ENCODE measurements at regions not wholly inside any gene's neighbourhood (a gene's known extent, or its start where the extent isn't known, plus 50 kb on each side); places are given as distances from the start of the nearest gene placed in this dataset.

DNA sequence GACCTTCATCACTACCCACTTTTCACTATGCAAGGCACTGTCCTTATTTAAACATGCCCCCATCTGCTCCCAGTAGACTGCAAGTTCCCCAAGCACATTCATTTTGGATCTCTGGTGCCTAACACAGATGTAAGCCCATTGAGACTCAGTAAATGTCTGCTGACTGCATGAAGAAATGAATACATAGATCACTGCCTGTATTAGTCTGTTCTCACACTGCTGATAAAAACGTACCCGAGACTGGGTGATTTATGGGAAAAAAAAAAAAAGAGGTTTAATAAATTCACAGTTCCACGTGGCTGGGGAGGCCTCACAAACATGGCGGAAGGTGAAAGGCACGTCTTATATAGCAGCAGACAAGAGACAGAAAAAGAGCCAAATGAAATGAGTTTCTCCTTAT lies 204.9 kb downstream of the ATG4C start:
- no peak for DNase-seq (ENCODE audit: low read depth)

DNA sequence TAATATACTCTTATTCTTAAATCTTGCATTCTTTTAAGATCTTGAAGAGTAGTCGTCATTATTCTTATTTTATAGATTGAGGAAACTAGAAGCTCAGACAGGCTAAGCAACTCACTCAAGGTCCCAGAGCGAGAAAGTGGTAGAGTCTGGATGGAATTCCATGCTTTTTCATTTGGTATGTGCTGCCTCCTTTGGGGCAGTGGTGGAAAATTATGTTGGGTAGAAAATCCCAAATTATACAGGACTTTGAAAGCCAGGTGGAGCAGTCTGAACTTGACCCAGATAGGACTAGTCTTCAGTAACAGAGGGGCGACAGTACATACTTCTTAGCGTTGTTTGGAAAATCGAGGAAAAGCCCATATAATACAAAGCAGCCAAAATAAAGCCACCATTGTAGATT lies 205.6 kb downstream of the ATG4C start:
- no peak for DNase-seq (ENCODE audit: low read depth)

DNA sequence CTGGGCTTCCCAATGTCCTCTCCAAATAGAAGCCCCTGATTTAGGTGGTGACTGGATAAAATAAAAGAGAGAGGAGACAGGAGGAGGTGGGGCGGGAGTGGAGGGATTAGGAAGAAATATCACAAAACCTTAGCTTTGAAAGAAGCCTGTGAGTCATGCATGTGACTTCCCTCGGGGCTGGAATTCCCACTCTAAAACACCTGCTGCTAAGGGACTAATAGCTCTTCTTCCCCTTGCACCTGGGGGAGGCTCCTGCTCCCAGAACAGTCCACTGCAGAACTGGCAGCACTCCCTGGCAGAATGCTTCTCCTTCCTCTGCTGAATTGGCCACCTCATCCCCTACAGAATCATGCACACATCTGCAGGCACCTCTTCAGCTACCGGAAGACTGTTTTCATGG lies 207.2 kb downstream of the ATG4C start:
- DNase-seq (ENCODE audit: low read depth): no peak

DNA sequence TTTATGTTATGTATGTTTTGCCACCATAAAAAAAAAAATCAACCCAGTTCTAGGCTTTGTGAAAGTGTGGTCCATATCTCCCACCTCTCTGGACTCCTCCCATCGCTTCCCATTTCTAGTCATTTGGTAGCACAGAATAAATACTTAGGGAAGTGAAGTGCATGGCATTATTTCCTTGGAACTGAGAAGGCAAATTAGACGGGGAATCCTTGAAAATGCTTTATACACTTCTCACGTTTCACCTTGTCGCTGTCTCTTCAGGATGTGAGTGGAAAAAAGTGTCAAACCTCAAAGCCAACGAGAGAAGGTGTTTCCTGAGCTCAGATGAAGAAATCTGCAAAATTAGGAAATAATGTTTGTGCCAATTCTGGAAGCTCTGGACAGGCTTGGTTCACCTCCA lies 209.9 kb downstream of the ATG4C start:
- no peak for DNase-seq (ENCODE audit: low read depth)

DNA sequence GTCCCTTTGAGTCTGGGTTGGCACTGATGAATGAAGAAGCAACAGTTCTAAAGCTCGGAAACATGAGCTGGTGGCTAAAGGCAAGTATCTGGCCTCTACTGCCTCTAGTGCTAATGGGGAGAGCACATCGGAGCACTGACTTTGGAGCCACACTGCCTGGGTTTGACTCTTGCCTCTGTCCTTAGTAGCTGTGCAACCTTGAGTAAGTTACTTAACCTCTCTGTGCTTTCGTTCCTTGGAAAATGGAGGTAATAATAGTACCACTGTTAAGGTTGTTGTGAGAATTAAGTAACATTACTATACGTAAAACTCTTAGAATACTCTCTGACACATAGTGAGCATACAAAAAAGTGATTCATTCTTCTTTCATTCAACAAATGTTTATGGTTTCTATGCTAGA lies 211.2 kb downstream of the ATG4C start:
- DNase-seq (ENCODE audit: low read depth): no peak

DNA sequence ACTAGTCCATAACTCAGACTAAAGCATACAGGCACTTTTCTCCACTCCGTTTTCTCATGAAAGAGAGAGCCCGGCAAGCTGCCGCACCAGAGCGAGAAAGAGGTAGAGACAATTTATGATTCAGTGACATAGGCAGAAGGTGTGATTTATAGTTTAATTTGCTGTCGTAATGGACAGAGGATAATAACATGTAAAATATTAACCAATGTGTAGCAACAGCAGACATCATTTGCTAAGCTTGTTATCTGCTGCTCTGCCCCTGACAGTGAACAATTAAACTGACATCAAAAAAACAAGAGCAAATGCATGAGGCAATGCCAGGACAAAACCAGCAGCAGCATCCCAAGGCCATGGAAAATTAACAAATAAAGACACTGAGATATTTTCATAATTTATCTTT lies 214.0 kb downstream of the ATG4C start:
- no peak for DNase-seq (ENCODE audit: low read depth)

DNA sequence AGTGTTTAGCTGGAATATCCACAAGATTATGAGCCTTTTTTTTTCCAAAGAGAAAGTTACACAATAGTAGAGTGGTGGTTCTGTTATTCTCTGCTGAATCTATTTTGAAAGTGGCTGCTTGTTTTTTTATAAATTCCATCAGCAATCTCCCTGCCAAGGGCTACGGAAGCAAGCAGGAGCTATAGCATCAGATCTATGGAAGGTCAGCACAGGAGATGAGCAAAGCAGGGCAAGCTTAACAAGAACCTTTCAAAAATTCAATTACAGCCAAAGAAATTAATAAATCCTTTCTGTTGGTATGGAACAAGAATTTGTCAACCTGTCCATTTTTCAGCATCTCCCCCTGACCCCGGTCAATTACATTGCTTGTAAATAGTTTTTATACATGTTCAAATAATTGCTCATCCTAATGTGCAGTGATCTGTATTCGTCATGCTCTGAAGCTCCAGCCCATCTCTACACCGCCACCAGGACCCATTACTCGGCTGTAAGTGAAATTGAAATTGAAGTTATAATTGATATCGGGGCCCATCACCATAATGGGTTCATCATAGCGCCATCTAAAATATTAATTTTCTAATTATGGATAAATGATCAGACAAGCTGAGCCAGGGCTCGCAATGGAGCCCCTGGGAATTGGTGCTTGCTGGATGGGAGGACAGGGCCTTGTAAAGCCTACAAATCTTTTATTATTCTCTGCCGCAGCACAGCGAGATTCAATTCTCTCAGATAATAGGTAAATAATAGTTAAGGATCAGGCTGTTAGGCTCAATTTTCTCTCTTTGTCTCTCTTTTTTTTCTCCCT lies 215.1 kb downstream of the ATG4C start:
- DNase-seq (ENCODE audit: low read depth): no peak

DNA sequence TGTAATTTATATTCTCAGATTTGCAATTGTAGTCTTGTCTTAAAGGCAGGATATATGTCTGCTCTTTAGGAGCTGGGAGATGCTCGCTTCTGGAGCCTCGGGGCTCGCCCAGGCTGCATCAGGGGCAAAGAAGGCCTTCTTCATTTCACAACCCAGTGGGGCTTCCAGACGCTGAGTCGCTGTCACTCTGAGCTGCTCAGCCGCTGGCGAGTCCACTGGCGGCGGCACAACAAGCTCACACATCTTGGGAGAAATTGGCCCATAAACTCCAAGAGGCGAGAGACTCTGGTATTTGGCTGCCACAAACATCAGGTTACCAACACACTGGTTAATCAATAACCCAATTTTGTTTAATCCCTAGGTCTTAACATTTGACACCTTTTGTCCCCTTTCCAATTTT lies 216.6 kb downstream of the ATG4C start:
- no peak for DNase-seq (ENCODE audit: low read depth)

DNA sequence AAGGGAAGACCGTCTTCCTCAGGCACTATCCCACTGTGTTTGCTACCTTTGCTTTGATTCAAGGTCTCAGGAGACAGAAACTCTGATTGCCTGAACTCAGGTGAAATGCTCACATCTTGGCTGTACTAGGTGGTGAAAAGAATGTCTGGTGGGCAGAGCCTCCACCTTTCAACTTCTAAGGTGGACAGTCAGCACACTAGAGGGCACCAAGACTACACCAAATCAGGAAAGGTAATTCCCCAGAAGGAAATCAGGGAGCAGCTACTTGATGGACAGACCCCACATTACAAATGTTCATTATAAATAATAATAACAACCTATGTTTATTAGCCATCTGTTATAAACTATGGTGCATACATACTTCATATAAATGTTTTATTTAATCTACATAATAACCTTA lies 220.9 kb downstream of the ATG4C start:
- no peak for DNase-seq (ENCODE audit: low read depth)

DNA sequence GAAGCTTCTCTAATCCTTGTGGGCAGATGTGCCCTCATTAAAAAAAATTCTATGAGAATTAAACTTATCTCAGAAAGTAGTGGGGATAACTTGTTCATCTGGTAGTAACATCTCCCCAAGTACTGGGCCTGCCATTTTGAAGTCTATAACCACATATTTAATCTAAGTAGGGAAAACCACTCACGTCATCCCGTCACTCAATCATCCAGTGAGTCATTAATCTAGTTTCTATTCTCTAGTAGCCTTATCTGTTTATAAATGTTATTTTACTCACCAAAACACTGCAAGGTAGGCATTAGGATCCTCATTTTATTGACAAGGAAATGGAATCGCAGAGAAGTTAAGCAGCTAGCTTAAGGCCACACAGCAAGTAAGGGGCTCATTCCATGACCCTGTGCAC lies 221.9 kb downstream of the ATG4C start:
- DNase-seq (ENCODE audit: low read depth): no peak

DNA sequence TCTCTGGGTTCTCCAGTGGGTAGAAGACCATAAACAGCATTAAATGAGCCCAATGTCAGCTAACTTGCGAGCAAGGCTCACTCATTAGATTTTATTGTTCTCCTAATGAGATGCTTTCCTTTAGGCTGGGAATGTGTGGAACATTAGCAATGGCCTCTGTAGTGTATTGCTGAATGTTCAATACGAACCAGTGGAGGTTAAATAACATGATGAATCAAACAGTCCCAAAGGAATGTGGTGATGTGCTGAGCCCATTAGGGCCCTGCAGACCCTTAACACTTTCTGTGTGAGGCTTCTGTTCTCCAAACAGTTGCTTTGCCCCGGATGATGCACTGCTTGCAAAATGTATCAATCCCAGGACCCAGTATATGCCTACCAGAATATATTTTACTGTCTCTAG lies 225.5 kb downstream of the ATG4C start:
- no peak for DNase-seq (ENCODE audit: low read depth)

DNA sequence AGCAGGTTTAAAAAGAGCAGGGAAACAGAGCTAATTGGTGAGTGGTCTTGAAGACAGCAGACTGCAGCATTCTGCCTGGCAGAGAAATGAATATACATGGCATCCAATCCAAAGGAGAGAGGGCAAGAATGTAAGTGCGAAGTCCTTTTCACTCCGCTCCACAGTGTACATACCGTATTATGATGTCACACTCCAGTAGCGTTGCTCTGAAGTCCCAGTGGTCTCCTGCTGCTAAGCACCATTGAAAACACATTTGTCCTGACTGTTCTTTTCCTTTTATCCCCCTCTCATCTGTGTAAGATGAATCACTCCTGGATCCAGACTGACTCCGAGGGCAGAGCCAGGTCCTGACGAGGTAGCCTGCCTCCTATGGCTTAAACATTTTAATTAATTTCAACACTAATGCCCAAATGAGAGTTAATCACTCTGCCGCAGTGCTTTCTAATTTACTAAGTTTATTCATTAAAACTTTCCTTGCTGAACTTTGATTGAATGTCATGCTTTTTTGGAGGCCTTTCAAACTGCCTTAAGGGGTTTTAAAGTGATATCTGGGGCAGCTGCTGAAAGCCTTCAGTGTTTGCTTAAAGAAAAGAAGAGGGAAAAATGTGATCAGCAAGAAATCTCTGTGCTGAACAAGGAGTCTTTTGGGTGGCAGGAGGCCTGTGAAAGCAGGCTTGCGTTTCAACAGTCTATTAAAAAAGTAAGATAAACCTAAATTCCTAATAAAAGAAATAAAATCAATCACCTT lies 227.2 kb downstream of the ATG4C start:
- DNase-seq (ENCODE audit: low read depth): no peak

DNA sequence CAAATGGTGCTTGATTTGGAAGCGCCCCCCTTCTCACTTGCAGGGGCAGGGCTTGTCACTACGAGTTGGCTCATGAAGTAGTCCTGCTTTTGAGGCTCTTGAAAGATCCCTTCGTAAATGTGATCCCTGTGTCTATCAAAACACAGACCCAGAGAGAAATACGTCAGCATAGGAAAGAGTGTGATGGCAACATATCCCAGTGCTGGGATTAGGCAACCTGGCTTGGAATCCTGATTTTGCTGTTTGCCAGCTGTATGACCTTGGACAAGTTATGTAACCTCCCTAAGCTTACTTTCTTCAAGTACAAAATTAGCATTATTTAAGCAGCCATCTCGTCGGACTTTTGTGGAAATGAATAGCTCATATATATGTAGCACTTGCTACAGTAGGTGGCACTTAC lies 228.4 kb downstream of the ATG4C start:
- no peak for DNase-seq (ENCODE audit: low read depth)

DNA sequence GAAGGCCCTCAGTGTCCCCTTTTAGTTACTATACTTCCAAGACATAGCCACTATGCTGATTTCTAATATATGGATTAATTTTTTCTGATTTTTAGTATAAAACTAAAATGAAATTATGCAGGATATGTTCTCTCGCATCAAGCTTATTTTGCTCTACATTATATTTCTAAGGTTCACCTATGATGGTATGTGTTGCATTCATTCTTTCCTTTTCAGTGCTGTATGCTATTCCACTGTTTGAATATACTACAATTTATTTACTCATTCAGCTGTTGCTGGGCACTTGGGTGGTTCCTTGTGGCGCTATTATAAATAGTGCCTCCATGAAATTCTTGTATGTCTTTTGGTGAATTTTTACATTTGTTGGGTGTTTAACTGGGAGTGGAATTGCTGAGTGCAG lies 230.3 kb downstream of the ATG4C start:
- no peak for DNase-seq (ENCODE audit: low read depth)

DNA sequence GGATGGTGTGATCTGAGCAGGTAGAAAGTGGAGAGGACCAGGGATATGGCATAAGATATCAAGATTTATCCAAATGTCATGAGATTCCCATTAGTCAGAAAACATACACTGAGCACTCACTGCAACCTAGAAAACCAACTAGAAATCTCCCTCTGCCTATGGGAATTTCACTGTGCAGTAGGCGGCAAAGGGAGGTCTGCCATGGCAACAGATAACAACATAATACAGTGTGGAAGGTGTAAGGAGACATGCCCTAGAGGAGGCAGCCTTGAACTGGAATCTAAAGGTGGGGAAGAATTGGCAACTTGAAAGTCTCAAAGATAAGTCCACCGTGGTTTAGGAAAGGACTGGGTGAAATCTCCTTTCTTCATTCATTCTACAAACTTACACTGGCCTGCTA lies 238.4 kb downstream of the ATG4C start:
- no peak for DNase-seq (ENCODE audit: low read depth)

DNA sequence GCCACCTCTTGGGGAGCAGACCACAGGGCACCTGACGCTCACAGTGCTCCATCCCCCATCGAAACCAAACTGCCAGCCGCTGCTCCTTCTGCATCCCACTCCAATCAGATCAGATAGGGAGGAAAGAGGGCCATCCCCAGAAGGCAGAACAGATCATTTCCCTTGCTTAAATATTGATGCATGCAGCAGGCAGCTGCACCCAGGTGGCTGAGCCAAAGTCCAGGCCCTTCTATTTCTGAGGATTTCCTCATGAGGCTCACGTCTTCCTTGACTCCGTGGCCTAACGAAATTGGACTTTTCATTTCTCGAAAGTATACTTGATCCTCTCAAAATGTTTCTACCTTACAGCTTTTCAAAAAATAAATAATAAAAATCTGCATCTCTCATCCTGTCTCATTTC lies 239.2 kb downstream of the ATG4C start:
- no peak for DNase-seq (ENCODE audit: low read depth)

DNA sequence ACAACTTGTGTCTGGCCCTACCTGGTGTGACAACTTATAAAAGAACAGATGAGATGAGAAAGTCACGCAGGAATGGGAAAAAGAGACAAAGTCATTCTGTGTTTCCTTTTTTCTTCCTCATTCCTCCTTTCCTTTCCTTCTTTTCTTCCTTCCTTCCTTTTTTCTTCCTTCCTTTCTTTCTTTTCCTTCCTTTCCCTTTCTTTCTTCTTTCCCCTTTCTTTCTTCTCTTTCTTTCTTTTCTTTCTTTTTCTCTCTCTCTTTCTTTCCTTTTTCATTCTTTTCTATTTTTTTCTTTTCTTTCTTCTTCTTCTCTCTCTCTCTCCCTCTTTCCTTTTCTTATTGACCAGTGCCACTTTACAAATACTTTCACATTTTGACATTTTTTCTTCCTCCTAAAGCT lies 239.7 kb downstream of the ATG4C start:
- DNase-seq (ENCODE audit: low read depth): no peak

DNA sequence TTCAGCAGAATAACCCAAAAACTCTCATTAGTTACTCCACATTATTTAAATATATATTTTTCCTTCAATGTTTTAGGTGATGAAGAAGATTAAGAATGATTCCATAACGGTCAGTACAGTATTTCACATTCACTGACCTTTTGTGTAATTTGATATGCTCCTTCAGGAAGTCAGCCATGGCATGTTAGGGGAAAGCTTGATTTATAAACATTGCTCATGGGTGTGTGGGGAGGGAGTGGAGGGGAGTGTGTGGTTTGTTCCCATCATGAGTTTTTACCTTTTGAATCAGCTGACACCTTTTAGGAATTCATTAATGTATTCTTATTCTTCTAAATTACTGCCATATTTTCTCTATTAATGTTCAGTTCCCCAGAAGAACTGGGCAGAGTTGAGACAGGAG lies 240.2 kb downstream of the ATG4C start:
- no peak for DNase-seq (ENCODE audit: low read depth)

DNA sequence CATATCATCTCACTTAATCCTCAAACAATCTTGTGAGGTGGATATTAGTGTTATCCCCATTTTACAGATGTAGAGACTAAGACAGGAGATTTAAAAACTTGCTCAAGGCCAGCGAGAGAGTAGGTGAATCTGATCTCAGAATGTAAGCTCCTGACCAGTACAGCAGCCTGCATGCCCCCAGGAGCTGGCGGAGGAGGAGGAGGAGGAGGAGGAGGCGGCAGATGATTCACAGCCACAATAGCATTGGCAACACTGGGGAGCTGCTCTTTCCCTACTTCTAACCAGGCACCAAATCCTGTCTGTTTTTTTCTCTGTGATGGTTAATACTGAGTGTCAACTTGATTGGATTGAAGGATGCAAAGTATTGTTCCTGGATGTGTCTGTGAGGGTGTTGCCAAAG lies 243.2 kb downstream of the ATG4C start:
- DNase-seq (ENCODE audit: low read depth): no peak

DNA sequence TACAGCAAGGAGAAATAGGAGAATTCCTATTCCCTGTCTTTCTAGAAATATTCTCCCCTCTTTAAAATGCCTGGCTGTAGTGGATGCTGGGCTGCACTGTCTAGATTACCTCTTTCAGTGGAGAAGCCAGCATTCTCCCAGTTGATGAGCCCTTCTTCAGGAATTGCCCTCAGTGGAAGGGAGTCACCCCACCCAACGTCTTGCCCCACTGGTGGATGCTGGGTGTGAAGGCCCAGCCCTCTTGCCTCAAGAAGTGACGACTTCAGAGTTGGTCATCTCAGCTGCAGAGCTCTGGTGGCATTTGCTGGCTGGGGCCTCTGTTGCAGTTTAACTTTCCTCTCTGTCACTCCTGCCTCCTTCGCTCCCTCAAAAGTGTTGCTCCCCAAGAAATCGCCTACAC lies 248.2 kb downstream of the ATG4C start:
- no peak for DNase-seq (ENCODE audit: low read depth)

DNA sequence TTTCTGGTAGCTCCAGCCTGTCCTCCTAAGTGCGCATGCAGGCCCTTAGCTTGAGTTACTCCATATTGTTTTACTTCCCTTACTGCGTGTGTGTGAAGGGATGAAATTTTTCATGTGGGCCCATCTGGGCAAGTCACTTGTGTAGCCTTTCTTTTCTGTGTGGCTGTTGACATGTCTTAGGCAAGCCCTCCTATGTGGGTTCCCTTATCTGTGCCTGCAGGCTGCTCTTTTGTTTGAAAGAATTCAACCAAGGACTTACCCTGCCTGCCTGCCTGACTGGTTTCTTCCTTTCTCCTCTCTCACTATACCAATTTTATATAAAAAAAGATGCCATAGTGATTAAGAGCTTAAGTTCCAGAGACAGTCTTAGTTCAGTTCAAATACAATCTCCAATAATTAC lies 249.3 kb downstream of the ATG4C start:
- no peak for DNase-seq (ENCODE audit: low read depth)

DNA sequence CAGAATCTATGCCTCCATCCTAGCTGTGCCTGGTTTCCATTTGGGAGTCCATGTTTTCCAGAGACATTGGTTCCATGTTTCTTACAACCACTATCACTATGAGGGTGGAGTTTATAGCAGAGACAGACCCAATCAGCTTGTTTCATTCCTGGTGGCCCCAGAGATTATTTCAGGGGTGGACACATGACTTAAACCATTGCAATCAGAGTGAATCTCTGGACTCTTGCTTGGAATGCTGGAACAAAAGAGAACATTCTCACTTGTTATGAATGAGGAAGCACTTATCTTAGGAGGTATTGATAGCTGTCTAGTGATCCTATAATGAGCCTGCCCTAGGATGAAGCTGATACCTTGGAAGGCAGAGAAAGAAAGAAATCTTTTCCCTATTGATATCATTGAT lies 250.3 kb downstream of the ATG4C start:
- no peak for DNase-seq (ENCODE audit: low read depth)

DNA sequence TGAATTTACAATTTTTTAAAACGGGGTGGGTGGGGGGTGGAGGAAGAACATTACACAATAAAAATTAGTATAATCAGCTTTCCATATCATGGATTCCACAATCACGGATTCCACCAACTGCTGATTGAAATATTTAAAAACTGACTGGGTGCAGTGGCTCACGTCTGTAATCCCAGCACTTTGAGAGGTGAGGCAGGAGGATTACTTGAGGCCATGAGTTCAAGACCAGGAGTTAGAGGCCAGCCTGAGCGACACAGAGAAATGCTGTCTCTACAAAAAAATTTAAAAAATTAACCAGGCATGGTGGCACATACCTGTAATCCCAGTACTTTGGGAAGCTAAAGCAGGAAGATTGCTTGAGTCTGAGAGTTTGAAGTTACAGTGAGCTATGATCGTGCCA lies 254.7 kb downstream of the ATG4C start:
- DNase-seq (ENCODE audit: low read depth): no peak

DNA sequence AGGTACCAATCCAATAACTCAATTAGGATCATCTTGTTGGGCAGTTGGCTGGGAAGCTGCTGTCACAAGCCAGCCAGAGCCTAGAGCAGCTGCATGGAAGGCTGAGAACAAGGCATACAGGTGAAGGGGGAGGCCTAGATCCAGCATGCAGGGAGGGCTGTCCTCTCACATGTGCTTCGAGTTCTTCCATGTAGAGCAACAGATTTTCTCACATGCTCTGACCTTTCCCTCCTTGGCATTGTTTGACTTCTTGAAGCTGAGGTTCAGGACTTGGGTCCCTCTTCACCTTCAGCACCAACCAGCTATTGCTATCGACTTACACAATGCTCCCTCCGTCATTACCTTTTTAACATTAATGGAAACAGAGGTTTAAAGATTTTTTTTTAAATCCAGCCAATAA lies 257.7 kb downstream of the ATG4C start:
- no peak for DNase-seq (ENCODE audit: low read depth)
